Activated T-cell treated with anti-CD3 and anti-CD28 coated beads, Interleukin-2, amount 50 U/mL, for 1 hour (primary cell): ENCODE measurements at regions not wholly inside any gene's neighbourhood (a gene's known extent, or its start where the extent isn't known, plus 50 kb on each side); places are given as distances from the start of the nearest gene placed in this dataset.

Experiments
- DNase-seq: peaks from one replicate; pipeline ENCODE4 v3.0.0-alpha.2; 2020

- no peak for DNase-seq
These were observed 464.7 kb upstream of the C9orf72 start for GRCh38 chr9:28037968-28038367.

GRCh38 chr9:28045051-28045450, 471.8 kb upstream of the C9orf72 start:
- DNase-seq = no peak

GRCh38 chr9:28050046-28050445, 476.8 kb upstream of the C9orf72 start:
- DNase-seq = no peak

GRCh38 chr9:28050941-28051340, 477.7 kb upstream of the C9orf72 start:
- DNase-seq = no peak

- DNase-seq = no peak
These were observed 478.6 kb upstream of the C9orf72 start for GRCh38 chr9:28051559-28052503.

GRCh38 chr9:28053096-28053777, 480.0 kb upstream of the C9orf72 start:
- no peak for DNase-seq

GRCh38 chr9:28056006-28056405, 482.7 kb upstream of the C9orf72 start:
- no peak for DNase-seq

GRCh38 chr9:28056466-28056865, 483.2 kb upstream of the C9orf72 start:
- DNase-seq = no peak

- no peak for DNase-seq
These were observed 485.9 kb upstream of the C9orf72 start for GRCh38 chr9:28059192-28059591.

GRCh38 chr9:28064241-28064815, 491.0 kb upstream of the C9orf72 start:
- DNase-seq = no peak

GRCh38 chr9:28073270-28073669, 500.0 kb upstream of the C9orf72 start:
- no peak for DNase-seq

GRCh38 chr9:28079677-28080076, 506.4 kb upstream of the C9orf72 start:
- no peak for DNase-seq

- DNase-seq = no peak
These were observed 509.4 kb upstream of the C9orf72 start for GRCh38 chr9:28082671-28083070.

GRCh38 chr9:28086881-28087280, 513.6 kb upstream of the C9orf72 start:
- DNase-seq = no peak

- DNase-seq = no peak
These were observed 520.0 kb upstream of the C9orf72 start for GRCh38 chr9:28092981-28093936.

GRCh38 chr9:28101509-28101908, 528.2 kb upstream of the C9orf72 start:
- no peak for DNase-seq

- no peak for DNase-seq
These were observed 531.7 kb upstream of the C9orf72 start for GRCh38 chr9:28105001-28105400.

- no peak for DNase-seq
These were observed 546.9 kb upstream of the C9orf72 start for GRCh38 chr9:28120184-28120583.

GRCh38 chr9:28120626-28121025, 547.3 kb upstream of the C9orf72 start:
- DNase-seq = no peak

- no peak for DNase-seq
These were observed 548.1 kb upstream of the C9orf72 start for GRCh38 chr9:28121366-28121765.

- no peak for DNase-seq
These were observed 551.6 kb upstream of the C9orf72 start for GRCh38 chr9:28124917-28125316.

- no peak for DNase-seq
These were observed 553.8 kb upstream of the C9orf72 start for GRCh38 chr9:28127101-28127500.
